C4-2B (cell line): ENCODE measurements at regions not wholly inside any gene's neighbourhood (a gene's known extent, or its start where the extent isn't known, plus 50 kb on each side); places are given as distances from the start of the nearest gene placed in this dataset.
"Not testable (repeated sequence)": the region's sequence is repeated elsewhere in the genome, so short reads cannot be mapped to it uniquely, and the experiment has no call there.

Experiments used
- H3K27ac ChIP-seq: fragments of 450-650 bp; 2 replicates; pipeline ENCODE4 v1.5.1; 2017
- TF ChIP-seq, protein P1 (sequence below): fragments of 450-650 bp; conservative IDR thresholded peaks from 2 replicates; pipeline ENCODE4 v1.5.1; 2017; ENCODE audit warnings: mild to moderate bottlenecking

DNA sequence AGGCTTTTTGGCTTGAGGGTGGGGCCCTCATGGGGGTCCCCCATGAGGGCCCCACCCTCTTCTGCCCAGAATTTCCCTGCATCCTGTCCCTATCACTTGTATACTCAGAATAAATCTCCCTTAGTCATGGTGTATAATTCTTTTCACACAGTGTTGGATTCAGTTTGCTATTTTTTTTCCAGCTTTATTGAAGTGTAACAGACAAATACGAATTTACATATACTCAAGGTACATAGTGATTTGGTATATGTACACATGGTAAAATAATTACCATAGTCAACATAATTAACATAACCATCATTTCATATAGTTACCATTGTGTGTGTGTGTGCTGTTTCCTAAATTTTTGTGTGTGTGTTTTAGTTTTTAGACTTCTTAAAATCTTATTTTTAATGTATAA lies 289.4 kb downstream of the CNTNAP3B start:
- not testable (repeated sequence) for H3K27ac ChIP-seq

DNA sequence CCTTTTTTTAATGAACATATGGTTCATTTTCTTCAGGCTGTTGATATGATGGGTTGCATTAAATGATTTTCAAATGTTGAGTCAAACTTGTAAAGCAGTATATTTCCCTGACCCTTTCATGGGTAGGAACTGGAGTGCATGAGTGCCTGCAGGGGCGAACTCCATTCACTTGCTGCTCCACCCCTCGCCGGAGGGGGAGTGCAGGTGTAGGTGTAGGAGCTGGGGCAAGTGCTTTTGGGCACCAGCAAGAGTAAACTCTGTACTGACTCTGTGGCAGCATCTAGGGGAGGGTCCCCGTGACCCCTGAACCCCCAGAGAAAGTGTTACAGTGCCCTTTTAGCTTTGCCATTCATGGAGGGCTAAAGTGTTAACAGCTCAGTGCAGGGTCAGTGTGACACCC lies 290.3 kb downstream of the CNTNAP3B start:
- H3K27ac ChIP-seq = not testable (repeated sequence)

DNA sequence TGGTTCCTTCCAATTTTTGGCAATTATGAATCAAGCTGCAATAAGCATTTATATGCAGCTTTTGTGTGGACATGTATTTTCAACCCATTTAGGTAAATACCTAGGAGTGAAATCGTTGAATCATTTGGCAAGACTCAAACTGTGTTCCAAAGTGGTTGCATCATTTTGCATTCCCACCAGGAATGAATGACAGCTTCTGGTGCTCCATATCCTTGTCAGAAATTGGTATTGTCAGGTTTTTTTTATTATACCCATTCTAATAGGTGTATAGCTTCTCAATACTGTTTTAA lies 290.7 kb downstream of the CNTNAP3B start:
- not testable (repeated sequence) for H3K27ac ChIP-seq

GRCh38 chr9:41837684-41838561 lies 291.3 kb downstream of the CNTNAP3B start:
- H3K27ac ChIP-seq = not testable (repeated sequence)

- not testable (repeated sequence) for H3K27ac ChIP-seq
Observed at GRCh38 chr9:41833108-41833507, 296.1 kb downstream of the CNTNAP3B start.

DNA sequence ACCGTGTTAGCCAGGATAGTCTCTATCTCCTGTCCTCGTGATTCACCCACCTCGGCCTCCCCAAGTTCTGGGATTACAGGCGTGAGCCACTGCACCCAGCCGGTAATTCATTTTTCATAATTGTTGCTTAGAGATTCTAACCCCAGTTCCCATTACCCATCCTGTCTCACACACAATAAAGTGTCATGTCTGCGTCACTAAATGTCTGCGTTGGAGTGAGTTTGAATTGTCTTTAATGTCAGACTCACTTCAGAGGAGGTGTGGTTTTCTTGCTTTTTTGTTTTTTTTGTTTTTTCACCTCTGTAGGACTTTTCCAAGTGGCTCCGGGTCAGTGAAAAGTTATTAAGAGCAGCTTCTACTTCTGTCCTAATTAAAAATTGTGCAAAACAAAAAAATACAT lies 304.5 kb downstream of the CNTNAP3B start:
- H3K27ac ChIP-seq = not testable (repeated sequence)

GRCh38 chr9:41802706-41803105 lies 326.5 kb downstream of the CNTNAP3B start:
- not testable (repeated sequence) for H3K27ac ChIP-seq

- TF ChIP-seq, protein P1, sequence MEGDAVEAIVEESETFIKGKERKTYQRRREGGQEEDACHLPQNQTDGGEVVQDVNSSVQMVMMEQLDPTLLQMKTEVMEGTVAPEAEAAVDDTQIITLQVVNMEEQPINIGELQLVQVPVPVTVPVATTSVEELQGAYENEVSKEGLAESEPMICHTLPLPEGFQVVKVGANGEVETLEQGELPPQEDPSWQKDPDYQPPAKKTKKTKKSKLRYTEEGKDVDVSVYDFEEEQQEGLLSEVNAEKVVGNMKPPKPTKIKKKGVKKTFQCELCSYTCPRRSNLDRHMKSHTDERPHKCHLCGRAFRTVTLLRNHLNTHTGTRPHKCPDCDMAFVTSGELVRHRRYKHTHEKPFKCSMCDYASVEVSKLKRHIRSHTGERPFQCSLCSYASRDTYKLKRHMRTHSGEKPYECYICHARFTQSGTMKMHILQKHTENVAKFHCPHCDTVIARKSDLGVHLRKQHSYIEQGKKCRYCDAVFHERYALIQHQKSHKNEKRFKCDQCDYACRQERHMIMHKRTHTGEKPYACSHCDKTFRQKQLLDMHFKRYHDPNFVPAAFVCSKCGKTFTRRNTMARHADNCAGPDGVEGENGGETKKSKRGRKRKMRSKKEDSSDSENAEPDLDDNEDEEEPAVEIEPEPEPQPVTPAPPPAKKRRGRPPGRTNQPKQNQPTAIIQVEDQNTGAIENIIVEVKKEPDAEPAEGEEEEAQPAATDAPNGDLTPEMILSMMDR = peak; percentile 16; the same call in 1 of the 2 replicates
- not testable (repeated sequence) for H3K27ac ChIP-seq
Observed at GRCh38 chr9:41798684-41799083, 330.5 kb downstream of the CNTNAP3B start.

- H3K27ac ChIP-seq = not testable (repeated sequence)
Observed at GRCh38 chr9:41790719-41791363, 338.4 kb downstream of the CNTNAP3B start.

GRCh38 chr9:41790007-41790406 lies 339.2 kb downstream of the CNTNAP3B start:
- not testable (repeated sequence) for H3K27ac ChIP-seq

GRCh38 chr9:41789387-41789786 lies 339.8 kb downstream of the CNTNAP3B start:
- not testable (repeated sequence) for H3K27ac ChIP-seq

DNA sequence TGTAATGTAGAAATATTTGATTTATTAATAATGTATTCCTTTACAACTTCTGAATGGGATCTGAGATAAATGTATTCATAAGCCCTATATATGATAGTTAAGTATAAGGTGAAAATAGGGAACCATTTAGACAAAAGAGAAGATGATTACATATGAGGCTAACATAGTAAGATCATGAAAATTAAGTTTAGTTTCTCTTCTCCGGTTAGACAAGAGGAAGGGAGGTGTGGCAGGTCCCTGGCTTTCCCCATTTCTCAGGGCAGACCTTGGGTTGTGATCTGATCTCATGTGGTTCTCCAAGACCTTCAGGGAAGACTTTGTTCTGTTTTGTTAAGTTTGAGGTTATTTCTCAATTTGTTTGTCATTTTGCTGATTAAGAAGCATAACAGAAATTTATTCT lies 341.3 kb downstream of the CNTNAP3B start:
- H3K27ac ChIP-seq = not testable (repeated sequence)

DNA sequence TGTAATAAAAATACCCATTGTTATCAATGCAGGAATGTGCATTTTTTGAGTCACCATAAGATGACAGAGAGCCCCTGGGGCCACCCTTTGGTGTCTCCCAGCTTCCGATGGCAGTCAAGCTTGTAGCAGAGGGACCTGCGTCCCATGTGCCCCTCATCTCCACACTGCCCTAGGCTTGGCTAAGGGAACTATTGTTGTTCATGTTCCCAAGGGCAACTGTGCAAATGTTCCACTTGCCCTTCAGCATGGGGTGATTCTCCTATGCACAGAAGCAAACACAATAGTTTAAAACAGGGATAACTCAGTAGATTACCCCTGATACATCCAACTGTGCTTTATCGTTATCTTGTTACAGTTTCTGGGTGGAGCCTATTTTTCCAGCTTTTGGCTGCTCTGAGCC lies 342.0 kb downstream of the CNTNAP3B start:
- H3K27ac ChIP-seq = not testable (repeated sequence)

- not testable (repeated sequence) for H3K27ac ChIP-seq
Observed at GRCh38 chr9:41784006-41784405, 345.2 kb downstream of the CNTNAP3B start.

DNA sequence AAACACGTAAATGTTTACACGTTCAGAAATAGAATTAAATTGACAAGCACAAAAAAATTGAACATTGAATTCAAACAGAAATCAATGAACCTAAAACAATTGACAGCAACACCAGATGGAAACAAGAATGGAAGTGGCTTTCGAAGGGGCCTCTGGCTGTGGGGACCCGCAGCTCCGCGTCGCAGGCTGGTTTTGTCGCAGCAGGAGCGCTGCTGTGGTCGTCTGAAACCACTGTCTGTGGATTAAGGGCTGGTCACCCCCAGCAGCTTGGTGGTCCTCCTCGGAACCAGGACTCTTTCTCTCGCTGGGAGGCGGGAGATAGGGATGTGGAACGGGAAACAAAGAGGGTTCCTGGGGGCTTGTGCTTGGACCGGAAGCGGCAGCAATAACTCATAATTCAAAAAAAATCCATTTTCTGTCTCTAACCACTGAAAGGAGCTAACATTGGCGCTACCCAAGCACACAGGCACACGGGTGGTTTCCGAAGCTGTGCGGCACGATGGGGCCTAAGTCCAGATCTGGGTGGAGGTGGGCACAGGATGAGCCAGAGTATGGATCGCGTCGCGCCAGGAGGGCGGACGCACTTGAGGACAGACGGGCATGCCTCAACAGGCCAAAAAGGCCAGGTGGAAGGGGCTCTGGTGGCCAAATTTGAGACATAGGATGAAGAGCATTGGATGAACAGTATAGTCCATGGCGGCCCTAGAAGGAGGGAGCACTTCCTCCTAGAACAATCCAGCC lies 346.0 kb downstream of the CNTNAP3B start:
- H3K27ac ChIP-seq = not testable (repeated sequence)

- not testable (repeated sequence) for H3K27ac ChIP-seq
Observed at GRCh38 chr9:41781899-41782298, 347.3 kb downstream of the CNTNAP3B start.

DNA sequence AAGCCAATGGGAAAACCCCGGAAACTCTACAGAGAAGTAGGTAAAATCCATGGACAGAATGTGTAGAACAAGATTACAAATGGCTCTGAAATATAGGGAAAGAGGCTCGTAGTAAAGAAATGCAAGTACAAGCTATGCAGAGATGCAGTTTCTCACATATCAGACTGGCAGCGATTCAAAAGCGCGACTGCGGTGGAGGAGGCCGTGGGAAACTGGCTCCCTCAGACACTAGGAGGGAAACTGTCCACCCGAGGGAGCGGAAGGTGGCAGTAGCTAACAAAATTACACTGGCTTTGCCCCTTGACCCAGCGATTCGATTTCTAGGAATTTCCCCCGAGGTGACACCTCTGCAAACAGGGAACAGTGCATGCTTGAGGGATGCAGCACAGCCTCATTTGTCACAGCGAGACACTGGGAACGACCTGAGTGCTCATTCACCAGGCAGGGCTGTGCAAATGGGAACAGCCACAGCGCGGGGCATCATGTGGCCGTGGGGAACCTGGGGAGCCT lies 349.3 kb downstream of the CNTNAP3B start:
- H3K27ac ChIP-seq = not testable (repeated sequence)

- H3K27ac ChIP-seq = not testable (repeated sequence)
Observed at GRCh38 chr9:41779192-41779591, 350.0 kb downstream of the CNTNAP3B start.

- H3K27ac ChIP-seq = not testable (repeated sequence)
Observed at GRCh38 chr9:41778535-41779071, 350.6 kb downstream of the CNTNAP3B start.

DNA sequence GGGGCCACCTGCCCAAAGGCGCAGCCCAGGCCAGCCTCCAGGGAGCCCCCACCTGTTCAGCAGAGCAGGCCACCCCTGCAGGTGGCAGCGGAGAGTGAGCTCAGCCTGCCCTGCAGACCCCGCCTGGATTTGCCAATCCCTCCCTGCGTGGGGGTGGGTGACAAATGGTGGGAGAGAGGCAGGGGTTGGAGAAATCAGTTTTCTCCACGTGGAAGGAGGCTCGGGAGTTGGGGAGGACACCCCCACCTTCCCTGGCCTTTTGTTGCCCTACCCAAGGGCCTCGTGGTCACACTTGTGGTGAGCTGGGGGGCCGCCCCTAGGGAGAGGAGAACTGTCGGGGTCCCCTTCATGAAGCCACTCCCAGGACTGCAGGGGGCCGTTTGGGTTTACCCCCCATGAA lies 351.7 kb downstream of the CNTNAP3B start:
- not testable (repeated sequence) for H3K27ac ChIP-seq

DNA sequence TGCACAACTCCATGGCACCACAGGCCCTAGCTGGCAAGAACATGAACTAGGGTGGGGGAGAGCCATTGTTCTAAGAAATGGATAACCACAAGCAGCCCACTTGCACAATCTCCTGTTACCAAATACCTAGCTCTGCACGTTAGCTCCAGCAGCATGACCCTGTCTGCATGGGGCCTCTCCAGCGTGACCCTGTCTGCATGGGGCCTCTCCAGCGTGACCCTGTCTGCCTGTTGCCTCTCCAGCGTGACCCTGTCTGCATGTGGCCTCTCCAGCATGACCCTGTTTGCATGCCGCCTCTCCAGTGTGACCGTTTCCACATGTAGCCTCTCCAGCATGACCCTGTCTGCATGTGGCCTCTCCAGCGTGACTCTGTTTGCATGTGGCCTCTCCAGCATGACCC lies 356.7 kb downstream of the CNTNAP3B start:
- H3K27ac ChIP-seq = not testable (repeated sequence)
